T-helper 1 cell (primary cell): ENCODE measurements at regions not wholly inside any gene's neighbourhood (a gene's known extent, or its start where the extent isn't known, plus 50 kb on each side); places are given as distances from the start of the nearest gene placed in this dataset.

Experiments used
- DNase-seq, 5 donors: peaks; one replicate each; pipeline ENCODE4 v3.0.0-alpha.2; 2012 to 2020

DNA sequence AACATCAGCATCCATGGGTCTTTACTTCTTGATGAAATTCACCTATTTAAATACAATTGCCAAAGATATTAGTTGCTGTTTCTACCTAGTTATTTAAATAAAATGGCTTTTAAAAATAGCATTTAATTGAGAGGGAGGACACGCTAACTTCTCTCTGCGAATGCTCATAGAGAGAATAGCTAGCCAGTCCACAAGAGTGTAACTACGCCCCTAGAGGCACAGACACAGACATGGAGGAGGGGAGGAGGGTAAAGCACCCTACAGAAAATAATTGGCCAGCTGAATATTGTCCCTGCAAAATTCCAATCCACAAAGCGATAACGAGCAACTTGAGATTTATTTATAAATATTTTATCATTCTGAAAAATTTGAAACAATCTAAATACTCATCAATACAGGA, 97.0 kb upstream of the PAPOLG start:
- no peak for DNase-seq

DNA sequence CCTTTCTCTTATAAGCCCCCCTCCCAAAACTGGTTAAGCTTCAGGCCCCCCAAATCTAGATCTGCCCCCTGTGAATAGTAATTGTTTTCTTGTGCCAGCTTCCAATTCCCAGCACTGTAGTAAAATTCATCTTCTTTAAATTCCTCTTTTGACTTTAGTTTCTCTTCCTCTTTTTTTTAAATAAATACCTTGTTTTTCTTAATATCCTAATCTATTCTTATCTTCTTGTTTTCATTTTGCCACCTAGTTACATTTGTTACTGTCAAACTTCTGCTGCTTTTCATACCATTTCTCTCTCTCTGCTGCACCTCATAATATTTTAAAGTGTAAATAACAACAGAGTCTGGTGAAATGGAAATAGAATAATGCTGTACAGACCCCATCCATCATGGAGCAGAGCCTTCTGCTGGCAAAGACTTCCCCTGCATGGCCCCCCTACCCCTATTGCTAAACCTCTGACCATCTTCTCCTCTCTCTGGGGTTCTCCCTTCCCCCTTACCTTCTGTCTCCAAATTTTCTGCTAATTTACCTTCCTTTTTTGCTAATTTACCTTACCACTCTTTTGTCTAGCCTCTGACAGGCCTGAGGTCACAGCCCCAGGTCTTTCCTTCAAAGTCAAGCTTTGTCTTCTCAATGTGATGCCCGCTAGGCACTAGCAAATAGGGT, 94.9 kb upstream of the PAPOLG start:
- no peak for DNase-seq

DNA sequence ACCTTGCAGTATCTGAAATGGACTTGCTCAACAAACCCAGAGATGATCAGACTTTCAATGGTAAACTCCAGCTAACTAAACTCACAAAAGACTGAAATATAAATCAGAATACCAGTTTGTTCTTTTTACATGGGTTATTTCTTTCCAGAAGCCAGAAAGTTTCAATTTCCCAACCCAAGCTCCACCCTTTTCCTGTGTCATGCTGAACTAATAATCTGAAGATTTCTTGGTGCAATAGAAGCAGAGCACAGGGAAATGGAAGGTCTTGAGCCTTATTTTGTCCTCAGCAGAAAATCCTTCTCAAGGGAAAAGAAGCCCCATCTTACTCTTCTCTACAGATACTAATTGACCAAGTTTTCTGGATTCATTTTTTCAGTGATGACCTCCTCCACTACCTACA, 93.3 kb upstream of the PAPOLG start:
- DNase-seq = no peak

DNA sequence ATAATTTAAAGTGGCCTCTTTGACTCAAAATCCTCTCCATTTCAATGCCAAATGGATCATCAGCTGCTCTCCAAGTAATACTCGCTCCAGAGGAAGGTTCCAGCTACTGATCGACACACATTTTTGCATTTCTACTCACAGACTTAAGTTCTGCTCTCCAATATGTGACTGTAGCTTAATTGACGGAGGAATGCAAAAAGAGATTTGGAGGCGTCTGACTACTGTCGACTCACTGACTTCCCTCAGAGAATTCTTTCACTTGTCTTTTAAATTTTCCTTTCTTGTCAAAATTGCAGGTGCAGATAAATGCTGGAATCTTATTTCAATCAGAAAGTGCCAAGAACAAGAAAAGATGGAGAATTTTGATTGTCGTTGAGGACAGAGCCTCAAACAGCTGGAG, 84.1 kb upstream of the PAPOLG start:
- no peak for DNase-seq

DNA sequence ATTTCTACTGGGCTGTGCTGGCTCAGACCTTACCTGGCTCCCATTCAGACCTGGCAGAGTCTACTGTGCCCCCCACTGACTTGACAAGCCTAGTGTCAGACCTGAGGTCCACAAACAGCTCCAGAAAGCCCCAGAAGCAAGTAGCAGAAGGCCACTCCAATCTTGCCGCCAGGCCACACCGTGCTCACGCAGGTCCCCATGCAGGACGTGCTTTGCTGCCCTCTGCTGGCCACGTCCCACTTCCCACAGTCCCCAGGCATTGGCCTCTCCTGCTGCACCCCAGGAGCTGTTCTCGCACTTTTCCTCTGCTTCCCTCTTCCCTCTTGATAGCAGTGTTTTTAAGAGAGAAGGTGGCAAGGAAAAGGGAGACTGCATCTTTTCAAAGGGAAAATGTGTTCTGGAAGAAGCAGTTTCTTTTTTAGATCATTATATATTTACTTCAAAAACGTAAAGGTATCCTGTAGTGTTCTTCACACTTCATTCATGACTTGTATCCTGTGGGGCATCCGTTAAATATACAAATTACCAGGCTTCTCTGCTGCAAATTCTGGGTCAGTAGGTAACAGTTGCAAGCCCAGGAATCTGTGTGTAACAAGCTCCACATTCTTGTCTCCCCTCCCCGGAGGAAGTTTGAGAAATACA, 81.4 kb upstream of the PAPOLG start:
- DNase-seq = peak; percentile 45 to 66 (median 58)

DNA sequence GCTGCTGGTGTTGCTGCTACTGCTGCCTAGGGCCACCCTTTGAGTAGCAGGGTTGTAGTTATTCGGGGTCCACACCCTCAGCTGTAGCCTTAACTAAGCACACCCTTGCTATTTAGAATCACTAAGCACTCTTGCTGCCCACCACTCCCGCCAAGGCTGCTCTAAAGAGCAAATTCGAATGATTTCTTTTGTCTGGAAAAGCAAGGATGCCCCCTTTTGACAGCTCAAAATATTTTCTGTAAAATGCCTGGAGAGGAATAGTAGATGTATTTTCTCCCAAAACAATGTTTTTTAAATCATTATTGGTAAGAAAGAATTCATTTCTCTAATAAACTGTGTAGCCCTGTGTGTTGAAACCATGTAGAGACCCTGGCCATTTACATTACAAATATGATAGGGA, 80.8 kb upstream of the PAPOLG start:
- DNase-seq = no peak

DNA sequence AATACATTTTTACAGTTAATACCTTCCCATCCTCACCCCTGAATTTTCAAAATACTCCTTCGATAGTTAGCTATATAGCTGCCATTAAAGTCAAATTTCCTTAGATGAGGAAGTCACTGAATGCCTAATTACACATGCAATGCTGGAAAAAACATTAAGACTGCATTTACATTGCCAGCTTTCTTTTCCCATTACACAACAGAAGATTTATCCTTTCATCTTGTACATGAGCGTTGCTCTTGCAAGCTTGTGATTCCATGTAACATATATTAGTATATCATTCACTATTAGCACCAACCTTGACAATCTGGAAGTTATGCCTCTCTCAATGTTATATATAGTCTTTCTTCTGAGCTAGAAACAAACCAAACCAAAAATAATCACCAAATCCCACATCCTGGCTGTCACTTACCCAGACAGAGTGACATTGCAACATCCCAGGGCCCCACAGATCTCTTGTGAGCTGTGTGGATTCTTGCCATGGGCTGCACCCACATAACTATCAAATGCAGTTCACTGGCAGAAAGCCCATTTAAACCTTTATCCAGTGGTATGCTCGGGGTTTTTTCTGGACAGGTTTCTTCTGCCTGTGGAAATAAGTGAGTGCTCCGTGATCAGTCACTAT, 79.2 kb upstream of the PAPOLG start:
- DNase-seq = no peak

DNA sequence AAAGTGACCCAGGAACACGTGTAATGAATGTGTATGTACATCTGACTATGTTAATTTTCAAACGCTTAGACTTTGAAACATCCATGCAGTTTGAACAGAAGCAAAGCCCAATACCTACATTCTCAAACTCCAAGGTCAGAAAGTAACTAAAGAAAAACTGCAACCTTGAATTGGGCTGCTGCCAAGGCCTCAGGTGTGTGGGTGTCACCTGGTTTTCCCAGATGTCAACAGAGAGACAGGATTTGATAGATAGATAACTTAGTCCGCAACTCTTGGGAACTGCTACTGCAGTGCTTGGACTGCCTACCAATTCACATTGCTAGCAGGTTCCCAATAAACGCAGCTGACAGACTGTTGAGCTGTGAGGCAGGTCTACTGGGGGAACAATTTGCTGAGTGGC, 78.7 kb upstream of the PAPOLG start:
- no peak for DNase-seq

DNA sequence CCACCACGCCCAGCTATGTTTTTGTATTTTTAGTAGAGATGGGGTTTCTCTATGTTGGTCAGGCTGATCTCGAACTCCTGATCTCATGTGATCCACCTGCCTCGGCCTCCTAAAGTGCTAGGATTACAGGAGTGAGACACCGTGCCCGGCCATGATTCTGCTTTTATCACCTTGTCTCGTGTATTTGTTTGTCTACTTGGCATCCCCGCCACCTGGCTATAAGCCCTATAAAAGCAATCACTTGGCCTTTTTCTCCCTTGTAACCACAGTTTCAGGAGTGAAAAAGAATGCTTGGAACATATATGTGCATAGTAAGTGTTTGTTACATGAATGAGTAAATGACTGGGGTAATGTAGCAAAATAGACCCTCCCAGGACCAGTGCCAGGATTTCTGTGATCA, 77.5 kb upstream of the PAPOLG start:
- no peak for DNase-seq

DNA sequence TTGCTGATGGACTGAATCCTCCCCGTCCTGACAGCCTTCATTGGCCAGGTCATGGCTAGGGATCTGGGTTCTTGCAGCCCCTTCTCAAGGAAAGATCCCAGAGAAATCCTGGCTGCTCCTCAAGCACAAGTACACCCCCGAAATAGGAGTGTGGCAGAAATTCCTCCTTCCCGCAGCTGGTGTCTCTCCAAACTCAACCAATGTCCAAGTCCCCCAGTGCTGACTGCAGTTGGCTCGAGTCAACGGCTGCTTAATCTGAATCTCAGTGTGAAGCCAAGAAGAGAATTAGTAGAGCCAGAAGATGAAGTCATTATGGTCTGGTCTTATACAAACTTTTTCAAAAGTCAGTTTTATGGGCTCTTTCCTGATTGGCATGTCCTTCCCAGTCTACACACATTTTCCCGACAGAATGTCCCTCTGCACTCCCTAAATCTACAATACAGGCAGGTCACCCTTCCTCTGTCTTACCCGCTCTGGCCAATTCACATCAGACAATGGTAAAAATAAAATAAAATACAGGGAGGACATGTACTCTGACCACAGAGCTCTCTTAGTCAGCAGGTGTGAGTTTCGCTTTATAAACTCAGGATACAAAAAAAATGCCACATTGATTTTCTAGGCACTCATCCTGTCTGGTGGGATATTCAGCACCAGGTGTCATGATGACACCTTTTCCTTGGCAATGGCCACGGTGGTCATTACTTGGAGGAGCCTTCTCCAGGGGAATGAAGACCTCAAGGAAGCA, 76.9 kb upstream of the PAPOLG start:
- DNase-seq = no peak

DNA sequence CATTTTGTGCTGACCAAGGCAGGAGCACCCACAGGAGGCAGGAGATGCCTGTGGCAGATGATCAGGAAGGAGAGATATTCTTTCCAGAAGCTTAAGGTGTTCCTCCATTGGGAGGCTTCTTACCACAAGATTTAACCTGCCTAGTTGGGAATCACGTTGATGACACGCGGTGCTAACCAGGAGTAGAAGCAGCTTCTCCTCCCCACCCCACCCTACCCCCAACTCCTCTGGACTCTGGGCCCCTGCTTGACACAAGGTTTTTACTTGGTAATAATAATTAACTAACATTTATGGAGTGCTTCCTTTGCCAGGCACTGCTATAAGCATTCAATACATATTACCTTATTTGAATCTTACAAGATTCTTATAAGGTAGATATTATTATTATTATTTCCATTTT, 62.5 kb upstream of the PAPOLG start:
- no peak for DNase-seq

DNA sequence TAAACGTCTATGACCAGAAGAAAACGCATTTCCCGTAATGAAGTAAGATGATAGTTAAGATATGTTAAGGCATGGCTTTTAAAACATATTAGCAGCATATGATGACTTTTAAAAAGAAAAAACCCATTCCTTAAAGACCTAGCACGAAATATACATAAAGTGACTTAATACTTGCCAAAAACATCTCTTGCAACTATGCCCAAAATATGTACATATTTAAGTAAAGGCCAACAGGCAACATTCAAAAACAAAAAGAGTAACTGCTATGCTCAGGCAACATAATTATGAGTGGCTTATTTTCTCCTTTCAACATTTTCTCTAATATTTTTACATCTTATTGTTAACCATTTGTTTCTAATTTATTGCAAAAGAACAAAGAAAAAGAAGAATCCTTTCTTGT, 60.3 kb upstream of the PAPOLG start:
- DNase-seq = no peak

DNA sequence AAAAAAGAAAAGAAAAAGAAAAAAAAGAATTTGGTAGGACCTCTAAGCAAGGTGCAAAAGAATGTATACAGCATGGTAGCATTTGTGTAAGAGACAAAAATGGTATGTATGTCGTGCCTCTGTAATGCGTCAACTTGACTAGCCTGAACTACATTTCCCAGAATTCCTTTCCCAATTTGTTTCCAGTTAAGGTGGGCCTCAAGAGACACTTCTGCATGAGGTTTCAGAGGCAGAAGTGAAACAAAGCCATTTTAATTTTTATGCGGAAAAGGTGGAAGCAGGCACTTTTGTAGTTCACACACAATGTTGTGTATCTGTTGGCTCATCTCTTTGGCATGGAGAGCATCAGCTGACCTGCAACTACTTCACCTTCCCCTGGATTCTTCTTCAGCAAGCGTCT, 56.5 kb upstream of the PAPOLG start:
- no peak for DNase-seq

DNA sequence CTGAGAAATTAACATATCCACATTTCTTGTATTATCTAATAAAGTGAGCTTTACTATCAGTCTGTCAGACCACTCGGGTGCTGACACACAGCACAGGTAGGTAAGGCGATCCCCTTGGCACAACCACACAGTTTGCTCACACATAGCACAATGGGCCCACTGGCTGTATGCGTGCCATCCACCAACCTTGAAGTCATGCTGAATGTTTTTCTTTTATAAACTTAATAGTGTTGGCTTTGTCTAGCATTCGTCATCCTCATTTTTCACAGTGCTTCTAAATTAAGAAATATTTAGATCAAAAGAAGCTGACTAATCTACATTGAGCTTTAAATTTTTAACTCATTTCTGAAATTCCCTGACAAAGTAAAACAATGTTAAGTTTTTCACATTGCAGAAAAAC, 50.0 kb upstream of the PAPOLG start:
- DNase-seq = no peak
